ENCODE measurements at regions not wholly inside any gene's neighbourhood (a gene's known extent, or its start where the extent isn't known, plus 50 kb on each side); places are given as distances from the start of the nearest gene placed in this dataset.

GRCh38 chr19:30077851-30078355 is 135.9 kb downstream of the URI1 start:
- ATAC-seq (ENCODE audit: low read depth), result no peak

More at GRCh38 chr19:30077851-30078355, 135.9 kb downstream of the URI1 start:
- Histone ChIP-seq H3K23ac (ENCODE audit: low read depth, low read length) (no peak overlapping the region), H2BK120ac (ENCODE audit: low read depth, low read length) (no peak overlapping the region), H4K20me1 (ENCODE audit: insufficient read depth, low read length) (no peaks in the 10 kb centered on the region), H3K36me3 (ENCODE audit: control insufficient read depth, insufficient read depth, low read length) (no peaks in the 10 kb centered on the region), H2AK9ac (replicated peaks; ENCODE audit: low read depth, low read length, poor library complexity) (no peak overlapping the region), H2BK20ac (ENCODE audit: low read depth, low read length) (no peak overlapping the region), H2AK5ac (ENCODE audit: low read depth, low read length) (no peak overlapping the region), H3K18ac (ENCODE audit: low read depth, low read length) (no peak overlapping the region), H3K56ac (ENCODE audit: extremely low read depth, insufficient read depth, low read length) (no peak overlapping the region), H3K27ac (ENCODE audit: insufficient read depth, low read length) (no peak overlapping the region), H3K4me2 (ENCODE audit: low read depth, low read length) (no peak overlapping the region), H3K27me3 (ENCODE audit: control insufficient read depth, insufficient read depth, low read length) (no peaks in the 10 kb centered on the region), H4K8ac (ENCODE audit: low read depth in 2 of 2, low read length in 2 of 2) (no peak overlapping the region), H3K79me1 (ENCODE audit: low read depth in 1 of 2, low read length in 2 of 2) (no peaks in the 10 kb centered on the region), H3K9me1 (ENCODE audit: insufficient read depth, low read length) (no peaks in the 10 kb centered on the region), H2BK5ac (ENCODE audit: low read depth, low read length, poor library complexity, severe bottlenecking) (no peak overlapping the region), H4K91ac (ENCODE audit: insufficient read depth, low read depth, low read length) (no peak overlapping the region), H2BK15ac (ENCODE audit: low read depth, low read length) (no peak overlapping the region), H3K4ac (ENCODE audit: low read depth, low read length) (no peak overlapping the region), H4K5ac (ENCODE audit: low read depth, low read length) (no peak overlapping the region), H3K9me3 (ENCODE audit: control insufficient read depth, insufficient read depth, low read length) (peaks cover 2% of the 10 kb centered on the region; the same call in 1 of the 2 replicates), H3K14ac (replicated peaks; ENCODE audit: low read depth, low read length) (no peak overlapping the region), H2AFZ (replicated peaks; ENCODE audit: low read length, poor library complexity) (no peak overlapping the region), H3K9ac (ENCODE audit: low read depth, low read length) (no peak overlapping the region), H3K4me1 (ENCODE audit: control insufficient read depth, insufficient read depth, low read length) (no peaks in the 10 kb centered on the region), H3K4me3 (ENCODE audit: insufficient read depth, low read depth, low read length) (no peak overlapping the region)
- in situ Hi-C loops (cut with MboI; ENCODE audit: low sequenced_read_pairs) (no loop called here), dilution Hi-C loops (cut with HindIII; ENCODE audit: low sequenced_read_pairs, unreplicated experiment) (no loop called here), intact Hi-C loops (cut with micrococcal nuclease) (no loop called here)
- BruUV-seq (replicated peaks), result no TSS peak
- POLR2A ChIA-PET (ENCODE audit: unreplicated experiment), result no interaction called here
- no CpG with 5 or more reads among the region's 10 CpGs for WGBS, 2 experiments (ENCODE audit: extremely low coverage in 2 of 2, insufficient read length in 1 of 2)
- DNase-seq, result no peak
- TF ChIP-seq NFE2L2 (IDR thresholded peaks at IDR 0.05; ENCODE audit: low read depth, low read length) (no peak), MXI1 (IDR thresholded peaks at IDR 0.05; ENCODE audit: borderline replicate concordance, low read depth, low read length) (no peak), RFX5 (IDR thresholded peaks at IDR 0.05; ENCODE audit: low read depth, low read length) (no peak), MAZ (IDR thresholded peaks at IDR 0.05; ENCODE audit: borderline replicate concordance, low read depth, low read length) (no peak), POLR2A (IDR thresholded peaks at IDR 0.05; ENCODE audit: low read depth, low read length) (no peak), USF2 (IDR thresholded peaks at IDR 0.05; ENCODE audit: low read depth, low read length) (no peak), CEBPB (IDR thresholded peaks at IDR 0.05; ENCODE audit: low read depth, low read length) (no peak), MAFK (IDR thresholded peaks at IDR 0.05; ENCODE audit: low read depth, low read length) (no peak), FOS (IDR thresholded peaks at IDR 0.05; ENCODE audit: low read depth, low read length) (no peak), SMC3 (IDR thresholded peaks at IDR 0.05; ENCODE audit: low read depth, low read length) (no peak), ELK1 (IDR thresholded peaks at IDR 0.05; ENCODE audit: borderline replicate concordance, low read depth, low read length) (no peak), RAD21 (IDR thresholded peaks at IDR 0.05; ENCODE audit: low read length) (no peak), CTCF (conservative IDR thresholded peaks at IDR 0.05; ENCODE audit: low read depth, low read length) (no peak), BHLHE40 (IDR thresholded peaks at IDR 0.05; ENCODE audit: low read depth, low read length) (no peak), CHD1 (IDR thresholded peaks at IDR 0.05; ENCODE audit: low read depth, low read length) (no peak), RCOR1 (IDR thresholded peaks at IDR 0.05; ENCODE audit: insufficient replicate concordance, low read length) (no peak)
- CTCF ChIA-PET, result no interaction called here

All from IMR-90 (cell line).